HCT116 (cell line): ENCODE measurements at regions not wholly inside any gene's neighbourhood (a gene's known extent, or its start where the extent isn't known, plus 50 kb on each side); places are given as distances from the start of the nearest gene placed in this dataset.

ENCODE experiments used
- ATAC-seq: fragments of 200-7000 bp; cut with Tn5 transposase; 2 replicates; pipeline ENCODE4 v1.9.1; 2020; ENCODE audit warnings: mild to moderate bottlenecking, moderate library complexity
- BruUV-seq: library from RNA; stranded (reverse); fragments of 400-500 nt; replicated peaks from 2 replicates; lab custom pipeline; 2021; lab: Mats Ljungman, UMichigan
- CTCF ChIA-PET: fragments of 300-600 bp; sonication (Branson Sonifier 250); formaldehyde crosslinking; loops from one replicate; lab custom pipeline; 2021; ENCODE audit warnings: antibody characterized with exemption; lab: Charles Lee
- POLR2A ChIA-PET: fragments of 300-600, 350-600 bp; sonication (Branson Sonifier 250); formaldehyde crosslinking; loops from one replicate; lab custom pipeline; 2021; ENCODE audit warnings: antibody characterized with exemption; lab: Charles Lee
- RAD21 ChIA-PET, 2 experiments: fragments of 300-600 bp; sonication (Branson Sonifier 250); formaldehyde crosslinking; loops; one replicate each; lab custom pipeline; 2023; ENCODE audit warnings: low total read pairs in 2 of 2; ENCODE audit not compliant: uncharacterized antibody in 2 of 2, unreplicated experiment in 2 of 2, low non-redundant PET in 1 of 2; lab: Charles Lee
- DNase-seq: peaks from one replicate; pipeline ENCODE4 v3.0.0-alpha.2; 2010; ENCODE audit warnings: low read depth, low spot score
- H2AFZ ChIP-seq: fragments of 200-600 bp; shearing (Covaris generic), sonication (generic); 2 replicates; pipeline ENCODE4 v1.6.1; 2017; ENCODE audit warnings: low read depth, mixed run types, mixed read lengths, antibody characterized with exemption, low read length; ENCODE audit not compliant: poor library complexity, severe bottlenecking
- H3K27ac ChIP-seq: 2 replicates; pipeline ENCODE4 v1.5.1; 2012; ENCODE audit warnings: low read depth, low read length
- H3K27me3 ChIP-seq: fragments of 200-600 bp; sonication (generic); 2 replicates; pipeline ENCODE4 v1.6.1; 2016; ENCODE audit warnings: mixed run types, low read length, mixed read lengths; ENCODE audit not compliant: insufficient read depth
- H3K36me3 ChIP-seq, 2 experiments: fragments of 200-500 bp in 1 of 2; fragments of 200-600 bp in 1 of 2; sonication (Bioruptor generic) in 1 of 2; sonication (generic) in 1 of 2; 2 replicates each; pipeline versions ENCODE4 v1.5.1 to v1.6.1; 2014 to 2016; ENCODE audit warnings: low read length in 2 of 2, inconsistent platforms in 1 of 2, mixed read lengths in 1 of 2, mixed run types in 1 of 2; ENCODE audit not compliant: insufficient read depth in 2 of 2, control insufficient read depth in 1 of 2
- H3K4me1 ChIP-seq, 2 experiments: fragments of 200-600 bp in 1 of 2; sonication (generic) in 1 of 2; 2 replicates each; pipeline versions ENCODE4 v1.5.1 to v1.6.1; 2012 to 2017; ENCODE audit warnings: low read length in 2 of 2, inconsistent platforms in 1 of 2, mild to moderate bottlenecking in 1 of 2, mixed read lengths in 1 of 2, mixed run types in 1 of 2, moderate library complexity in 1 of 2; ENCODE audit not compliant: insufficient read depth in 2 of 2, control insufficient read depth in 1 of 2
- H3K4me2 ChIP-seq: fragments of 200-600 bp; sonication (generic); 2 replicates; pipeline ENCODE4 v1.6.1; 2017; ENCODE audit warnings: mixed run types, low read length, mixed read lengths
- H3K4me3 ChIP-seq, 2 experiments: fragments of 200-600 bp in 1 of 2; sonication (generic) in 1 of 2; replicated peaks in 1 of 2; 2 replicates each; pipeline ENCODE4 v1.5.1; 2011 to 2016; ENCODE audit warnings: low read length in 2 of 2, control low read depth in 1 of 2, low read depth in 1 of 2, mild to moderate bottlenecking in 1 of 2, mixed read lengths in 1 of 2, mixed run types in 1 of 2
- H3K79me2 ChIP-seq: fragments of 200-600 bp; sonication (generic); 2 replicates; pipeline ENCODE4 v1.6.1; 2017; ENCODE audit warnings: mild to moderate bottlenecking, mixed run types, low read length, moderate library complexity, mixed read lengths; ENCODE audit not compliant: insufficient read depth
- H3K9ac ChIP-seq: fragments of 200-600 bp; sonication (generic); 2 replicates; pipeline ENCODE4 v1.6.1; 2016; ENCODE audit warnings: low read length, mixed read lengths
- H3K9me2 ChIP-seq: fragments of 200-600 bp; sonication (generic), shearing (Covaris generic); 2 replicates; pipeline ENCODE4 v1.6.1; 2017; ENCODE audit warnings: mixed run types, mild to moderate bottlenecking, moderate library complexity; ENCODE audit not compliant: insufficient read depth
- H3K9me3 ChIP-seq, 2 experiments: fragments of 200-500 bp in 1 of 2; fragments of 200-600 bp in 1 of 2; sonication (Bioruptor generic) in 1 of 2; sonication (generic) in 1 of 2; 2 replicates each; pipeline ENCODE4 v1.6.1; 2014 to 2017; ENCODE audit warnings: low read length in 2 of 2, mixed read lengths in 2 of 2, inconsistent platforms in 1 of 2, low read depth in 1 of 2, mild to moderate bottlenecking in 1 of 2, mixed run types in 1 of 2, moderate library complexity in 1 of 2; ENCODE audit not compliant: control insufficient read depth in 1 of 2, insufficient read depth in 1 of 2
- H4K20me1 ChIP-seq: fragments of 200-600 bp; sonication (generic), shearing (Covaris generic); 2 replicates; pipeline ENCODE4 v1.6.1; 2017; ENCODE audit warnings: mixed run types, mild to moderate bottlenecking, moderate library complexity; ENCODE audit not compliant: insufficient read depth
- CBX3 ChIP-seq: IDR thresholded peaks from 2 replicates; pipeline ENCODE4 v1.6.1; 2012; ENCODE audit warnings: low read depth
- EGR1 ChIP-seq: IDR thresholded peaks from 2 replicates; pipeline ENCODE4 v1.6.1; 2012; ENCODE audit warnings: low read depth
- EZH2phosphoT487 ChIP-seq: fragments of 200-600 bp; IDR thresholded peaks from 2 replicates; pipeline ENCODE4 v1.6.1; 2018; ENCODE audit warnings: antibody characterized with exemption, borderline replicate concordance
- FOSL1 ChIP-seq: IDR thresholded peaks from 2 replicates; pipeline ENCODE4 v1.6.1; 2012; ENCODE audit warnings: low read depth
- JUND ChIP-seq: IDR thresholded peaks from 2 replicates; pipeline ENCODE4 v1.6.1; 2012
- POLR2A ChIP-seq: IDR thresholded peaks from 2 replicates; pipeline ENCODE4 v1.7.0; 2011; ENCODE audit warnings: borderline replicate concordance; ENCODE audit not compliant: insufficient read depth, insufficient read length; ENCODE audit errors: extremely low read depth
- SRF ChIP-seq: IDR thresholded peaks from 2 replicates; pipeline ENCODE4 v1.6.1; 2012; ENCODE audit warnings: low read depth
- ZNF274 ChIP-seq: fragments of 200-500 bp; sonication (Bioruptor generic); IDR thresholded peaks from 2 replicates; pipeline ENCODE4 v1.6.1; 2014; ENCODE audit warnings: mild to moderate bottlenecking, low read depth, low read length, inconsistent platforms
- intact Hi-C: fragments of 100-400 bp; cut with micrococcal nuclease; formaldehyde crosslinking; loops from 2 replicates; pipeline ENCODE4 v1.10.0; 2022
- TF ChIP-seq, protein P1 (sequence below): IDR thresholded peaks from 2 replicates; pipeline ENCODE4 v1.6.1; 2012
- TF ChIP-seq, protein P2 (sequence below): IDR thresholded peaks from 2 replicates; pipeline ENCODE4 v1.6.1; 2011; ENCODE audit warnings: mild to moderate bottlenecking, low read length, moderate library complexity; ENCODE audit not compliant: insufficient replicate concordance; ENCODE audit errors: extremely low read depth
- TF ChIP-seq, protein P3 (sequence below): IDR thresholded peaks from 2 replicates; pipeline ENCODE4 v1.6.1; 2012; ENCODE audit warnings: low read depth
- TF ChIP-seq, protein P4 (sequence below), 3 experiments: fragments of 200-600 bp in 1 of 3; sonication (generic) in 1 of 3; IDR thresholded peaks in 2 of 3; conservative IDR thresholded peaks in 1 of 3; 2 replicates each; pipeline ENCODE4 v1.5.1; 2012 to 2017; ENCODE audit warnings: low read depth in 2 of 3, low read length in 2 of 3, antibody characterized with exemption in 1 of 3, borderline replicate concordance in 1 of 3, control low read depth in 1 of 3, mild to moderate bottlenecking in 1 of 3, mixed read lengths in 1 of 3, mixed run types in 1 of 3, moderate library complexity in 1 of 3; ENCODE audit not compliant: insufficient read depth in 1 of 3

DNA sequence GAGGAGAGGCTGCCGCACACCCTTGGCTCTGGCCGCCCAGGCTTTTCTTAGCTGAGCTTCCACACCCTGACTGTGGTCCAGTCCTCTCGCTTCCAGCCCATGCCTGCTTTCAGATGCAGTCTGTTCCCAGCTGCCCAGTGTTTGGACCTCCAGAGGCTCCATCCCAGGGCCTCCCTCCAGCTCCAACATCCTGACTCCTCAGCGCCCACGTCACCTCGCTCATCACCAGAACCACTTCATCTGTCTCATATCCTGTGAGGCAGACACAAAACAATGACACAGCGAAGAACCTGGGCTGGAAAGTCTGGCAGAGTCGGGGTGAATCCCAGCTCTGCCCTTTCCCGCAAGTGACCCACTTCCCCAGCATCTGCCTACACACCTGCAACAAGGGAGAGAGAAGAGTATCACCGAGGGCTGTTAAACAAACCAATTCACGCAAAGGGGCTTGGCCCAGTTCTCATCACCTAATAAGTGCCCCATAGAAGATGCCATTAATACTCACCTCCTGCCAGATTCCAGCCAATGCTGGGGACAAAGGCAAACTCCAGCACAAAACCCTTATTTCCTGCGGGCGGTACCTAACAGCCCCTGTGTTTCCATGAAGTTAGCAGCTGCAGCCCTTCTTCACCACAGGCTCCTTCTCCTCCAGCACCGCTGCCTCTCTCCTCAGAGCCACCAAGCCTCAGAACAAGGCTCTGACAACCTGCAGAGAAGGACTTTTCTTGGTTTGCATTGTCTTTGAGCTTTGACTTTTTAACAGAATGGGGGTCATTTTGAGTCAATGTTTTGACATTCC lies 133.4 kb upstream of the CDH4 start:
- H3K27me3 ChIP-seq, result no peaks in the 10 kb centered on the region
- no peak overlapping the region for H3K27ac ChIP-seq
- TF ChIP-seq JUND (no peak), CBX3 (no peak)
- H3K4me1 ChIP-seq, result no peaks in the 10 kb centered on the region
- POLR2A ChIA-PET, result no interaction called here
- H3K36me3 ChIP-seq, result no peaks in the 10 kb centered on the region
- H3K4me2 ChIP-seq, result no peak overlapping the region
- H3K9me3 ChIP-seq, result peaks cover 0 to 15% of the 10 kb centered on the region in 2 experiments; a peak in 2 of 4 replicates
- H3K9me2 ChIP-seq, result no peaks in the 10 kb centered on the region
- H4K20me1 ChIP-seq, result no peaks in the 10 kb centered on the region
- no TSS peak for BruUV-seq
- no peak overlapping the region for H3K9ac ChIP-seq
- no peak for DNase-seq
- RAD21 ChIA-PET, result no interaction called here
- ATAC-seq, result no peak
- CTCF ChIA-PET, result no interaction called here
- H3K4me3 ChIP-seq, result no peak overlapping the region
- H2AFZ ChIP-seq, result no peak overlapping the region
- intact Hi-C loops, result no loop called here
- H3K79me2 ChIP-seq, result no peaks in the 10 kb centered on the region

DNA sequence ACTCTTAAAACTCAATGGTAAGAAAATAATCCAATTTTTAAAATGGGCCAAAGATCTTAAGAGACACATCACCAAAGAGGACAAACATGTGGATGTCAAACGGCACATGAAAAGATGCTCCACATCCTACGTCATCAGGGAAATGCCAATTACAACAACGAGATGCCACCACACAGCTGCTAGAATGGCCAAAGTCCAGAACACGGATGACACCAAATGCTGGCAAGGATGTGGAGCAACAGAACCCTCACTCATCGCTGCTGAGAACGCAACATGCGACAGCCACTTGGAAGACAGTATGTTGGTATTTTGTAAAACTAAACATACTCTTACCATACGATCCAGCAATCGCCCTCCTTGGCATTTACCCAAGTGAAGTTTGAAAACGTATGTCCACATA lies 132.8 kb upstream of the CDH4 start:
- H4K20me1 ChIP-seq, result no peaks in the 10 kb centered on the region
- no peak for TF ChIP-seq ZNF274
- TF ChIP-seq, protein P1, sequence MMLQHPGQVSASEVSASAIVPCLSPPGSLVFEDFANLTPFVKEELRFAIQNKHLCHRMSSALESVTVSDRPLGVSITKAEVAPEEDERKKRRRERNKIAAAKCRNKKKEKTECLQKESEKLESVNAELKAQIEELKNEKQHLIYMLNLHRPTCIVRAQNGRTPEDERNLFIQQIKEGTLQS, result no peak
- TF ChIP-seq CBX3, result no peak
- TF ChIP-seq, protein P2, sequence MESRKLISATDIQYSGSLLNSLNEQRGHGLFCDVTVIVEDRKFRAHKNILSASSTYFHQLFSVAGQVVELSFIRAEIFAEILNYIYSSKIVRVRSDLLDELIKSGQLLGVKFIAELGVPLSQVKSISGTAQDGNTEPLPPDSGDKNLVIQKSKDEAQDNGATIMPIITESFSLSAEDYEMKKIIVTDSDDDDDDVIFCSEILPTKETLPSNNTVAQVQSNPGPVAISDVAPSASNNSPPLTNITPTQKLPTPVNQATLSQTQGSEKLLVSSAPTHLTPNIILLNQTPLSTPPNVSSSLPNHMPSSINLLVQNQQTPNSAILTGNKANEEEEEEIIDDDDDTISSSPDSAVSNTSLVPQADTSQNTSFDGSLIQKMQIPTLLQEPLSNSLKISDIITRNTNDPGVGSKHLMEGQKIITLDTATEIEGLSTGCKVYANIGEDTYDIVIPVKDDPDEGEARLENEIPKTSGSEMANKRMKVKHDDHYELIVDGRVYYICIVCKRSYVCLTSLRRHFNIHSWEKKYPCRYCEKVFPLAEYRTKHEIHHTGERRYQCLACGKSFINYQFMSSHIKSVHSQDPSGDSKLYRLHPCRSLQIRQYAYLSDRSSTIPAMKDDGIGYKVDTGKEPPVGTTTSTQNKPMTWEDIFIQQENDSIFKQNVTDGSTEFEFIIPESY, result no peak
- TF ChIP-seq, protein P3, sequence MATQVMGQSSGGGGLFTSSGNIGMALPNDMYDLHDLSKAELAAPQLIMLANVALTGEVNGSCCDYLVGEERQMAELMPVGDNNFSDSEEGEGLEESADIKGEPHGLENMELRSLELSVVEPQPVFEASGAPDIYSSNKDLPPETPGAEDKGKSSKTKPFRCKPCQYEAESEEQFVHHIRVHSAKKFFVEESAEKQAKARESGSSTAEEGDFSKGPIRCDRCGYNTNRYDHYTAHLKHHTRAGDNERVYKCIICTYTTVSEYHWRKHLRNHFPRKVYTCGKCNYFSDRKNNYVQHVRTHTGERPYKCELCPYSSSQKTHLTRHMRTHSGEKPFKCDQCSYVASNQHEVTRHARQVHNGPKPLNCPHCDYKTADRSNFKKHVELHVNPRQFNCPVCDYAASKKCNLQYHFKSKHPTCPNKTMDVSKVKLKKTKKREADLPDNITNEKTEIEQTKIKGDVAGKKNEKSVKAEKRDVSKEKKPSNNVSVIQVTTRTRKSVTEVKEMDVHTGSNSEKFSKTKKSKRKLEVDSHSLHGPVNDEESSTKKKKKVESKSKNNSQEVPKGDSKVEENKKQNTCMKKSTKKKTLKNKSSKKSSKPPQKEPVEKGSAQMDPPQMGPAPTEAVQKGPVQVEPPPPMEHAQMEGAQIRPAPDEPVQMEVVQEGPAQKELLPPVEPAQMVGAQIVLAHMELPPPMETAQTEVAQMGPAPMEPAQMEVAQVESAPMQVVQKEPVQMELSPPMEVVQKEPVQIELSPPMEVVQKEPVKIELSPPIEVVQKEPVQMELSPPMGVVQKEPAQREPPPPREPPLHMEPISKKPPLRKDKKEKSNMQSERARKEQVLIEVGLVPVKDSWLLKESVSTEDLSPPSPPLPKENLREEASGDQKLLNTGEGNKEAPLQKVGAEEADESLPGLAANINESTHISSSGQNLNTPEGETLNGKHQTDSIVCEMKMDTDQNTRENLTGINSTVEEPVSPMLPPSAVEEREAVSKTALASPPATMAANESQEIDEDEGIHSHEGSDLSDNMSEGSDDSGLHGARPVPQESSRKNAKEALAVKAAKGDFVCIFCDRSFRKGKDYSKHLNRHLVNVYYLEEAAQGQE, result no peak
- TF ChIP-seq EGR1, result no peak
- TF ChIP-seq SRF, result no peak
- no peak for TF ChIP-seq EZH2phosphoT487
- TF ChIP-seq FOSL1, result no peak
- no peak for TF ChIP-seq POLR2A
- TF ChIP-seq, protein P4, sequence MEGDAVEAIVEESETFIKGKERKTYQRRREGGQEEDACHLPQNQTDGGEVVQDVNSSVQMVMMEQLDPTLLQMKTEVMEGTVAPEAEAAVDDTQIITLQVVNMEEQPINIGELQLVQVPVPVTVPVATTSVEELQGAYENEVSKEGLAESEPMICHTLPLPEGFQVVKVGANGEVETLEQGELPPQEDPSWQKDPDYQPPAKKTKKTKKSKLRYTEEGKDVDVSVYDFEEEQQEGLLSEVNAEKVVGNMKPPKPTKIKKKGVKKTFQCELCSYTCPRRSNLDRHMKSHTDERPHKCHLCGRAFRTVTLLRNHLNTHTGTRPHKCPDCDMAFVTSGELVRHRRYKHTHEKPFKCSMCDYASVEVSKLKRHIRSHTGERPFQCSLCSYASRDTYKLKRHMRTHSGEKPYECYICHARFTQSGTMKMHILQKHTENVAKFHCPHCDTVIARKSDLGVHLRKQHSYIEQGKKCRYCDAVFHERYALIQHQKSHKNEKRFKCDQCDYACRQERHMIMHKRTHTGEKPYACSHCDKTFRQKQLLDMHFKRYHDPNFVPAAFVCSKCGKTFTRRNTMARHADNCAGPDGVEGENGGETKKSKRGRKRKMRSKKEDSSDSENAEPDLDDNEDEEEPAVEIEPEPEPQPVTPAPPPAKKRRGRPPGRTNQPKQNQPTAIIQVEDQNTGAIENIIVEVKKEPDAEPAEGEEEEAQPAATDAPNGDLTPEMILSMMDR (IDR thresholded peaks at IDR 0.05 in 2 of 3, conservative IDR thresholded peaks at IDR 0.05 in 1 of 3; ENCODE audit: borderline replicate concordance in 1 of 3, insufficient read depth in 1 of 3, low read depth in 2 of 3, low read length in 2 of 3), result no peak

More for the DNA sequence above, 132.8 kb upstream of the CDH4 start:
- Histone ChIP-seq H3K4me2 (no peak overlapping the region), H2AFZ (no peak overlapping the region), H3K4me1 (no peaks in the 10 kb centered on the region), H3K9me2 (no peaks in the 10 kb centered on the region), H3K36me3 (no peaks in the 10 kb centered on the region), H3K27me3 (no peaks in the 10 kb centered on the region), H3K4me3 (no peak overlapping the region), H3K9ac (no peak overlapping the region), H3K9me3 (peaks cover under 1 to 13% of the 10 kb centered on the region in 2 experiments; a peak in 2 of 4 replicates), H3K27ac (no peak overlapping the region), H3K79me2 (no peaks in the 10 kb centered on the region)
- POLR2A ChIA-PET, result no interaction called here
- DNase-seq (no peak), ATAC-seq (no peak)
- CTCF ChIA-PET, result no interaction called here
- no TSS peak for BruUV-seq
- RAD21 ChIA-PET, result no interaction called here
- intact Hi-C loops, result no loop called here
